Left lung (tissue), 4 donors: ENCODE measurements at regions not wholly inside any gene's neighbourhood (a gene's known extent, or its start where the extent isn't known, plus 50 kb on each side); places are given as distances from the start of the nearest gene placed in this dataset.

Experiments used
- ATAC-seq: fragments of 200-7000 bp; cut with Tn5 transposase; one replicate; pipeline ENCODE4 v1.9.1; 2020; ENCODE audit warnings: moderate library complexity
- DNase-seq, 4 donors: peaks; one replicate each; pipeline ENCODE4 v3.0.0-alpha.2; 2013 to 2020
- H3K27ac ChIP-seq, 2 donors: fragments of 200-600 bp; sonication (generic) in 1 of 2; one replicate each; pipeline versions ENCODE4 v1.5.0 to v1.8.0; 2020 to 2021
- H3K27me3 ChIP-seq, 2 donors: fragments of 200-600 bp; sonication (generic) in 1 of 2; one replicate each; pipeline versions ENCODE4 v1.5.0 to v1.8.0; 2020 to 2021
- H3K36me3 ChIP-seq, 2 donors: fragments of 200-600 bp; sonication (generic) in 1 of 2; one replicate each; pipeline versions ENCODE4 v1.5.0 to v1.8.0; 2020 to 2021
- H3K4me1 ChIP-seq, 2 donors: fragments of 200-600 bp; one replicate each; pipeline ENCODE4 v1.8.0; 2021
- H3K4me3 ChIP-seq, 2 donors: fragments of 200-600 bp; sonication (generic) in 1 of 2; one replicate each; pipeline versions ENCODE4 v1.5.0 to v1.8.0; 2020 to 2021; ENCODE audit warnings: mild to moderate bottlenecking in 1 of 2
- H3K9me3 ChIP-seq, 2 donors: fragments of 200-600 bp; sonication (generic) in 1 of 2; one replicate each; pipeline versions ENCODE4 v1.5.0 to v1.8.0; 2020 to 2021
- CTCF ChIP-seq, 2 donors: fragments of 200-600 bp; sonication (generic) in 1 of 2; IDR thresholded peaks; one replicate each; pipeline versions ENCODE4 v1.5.0 to v1.8.0; 2021; ENCODE audit warnings: antibody characterized with exemption in 2 of 2
- intact Hi-C, 2 donors: fragments of 100-400 bp; cut with DNase I; formaldehyde crosslinking; loops; one replicate each; pipeline versions ENCODE4 v1.11.2 to v1.14.2; 2022
- donor health status: DM: no; HTN: yes; CAD: no.
- donor health status: DM: no; HTN: no; CAD: no.

GRCh38 chr2:16122556-16122955, 182.2 kb downstream of the MYCN start:
- no peak for ATAC-seq
- no peak overlapping the region for H3K4me3 ChIP-seq
- H3K27me3 ChIP-seq: peaks cover 0 to 9% of the 10 kb centered on the region in 2 donors
- H3K9me3 ChIP-seq: peaks cover 0 to 4% of the 10 kb centered on the region in 2 donors
- intact Hi-C loops: no loop called here
- no peak overlapping the region for H3K27ac ChIP-seq
- H3K4me1 ChIP-seq: no peaks in the 10 kb centered on the region
- TF ChIP-seq CTCF (IDR thresholded peaks at IDR 0.05): no peak
- DNase-seq: no peak
- no peaks in the 10 kb centered on the region for H3K36me3 ChIP-seq

- TF ChIP-seq CTCF (IDR thresholded peaks at IDR 0.05): no peak
- Histone ChIP-seq H3K36me3 (no peaks in the 10 kb centered on the region), H3K9me3 (peaks cover 0 to 4% of the 10 kb centered on the region in 2 donors), H3K27ac (no peak overlapping the region), H3K4me3 (no peak overlapping the region), H3K27me3 (peaks cover 0 to 9% of the 10 kb centered on the region in 2 donors), H3K4me1 (no peaks in the 10 kb centered on the region)
- DNase-seq (no peak), ATAC-seq (no peak)
- intact Hi-C loops: no loop called here
Observed at GRCh38 chr2:16121986-16122390, 181.6 kb downstream of the MYCN start.

GRCh38 chr2:16121231-16121985, 181.1 kb downstream of the MYCN start:
- no peak for TF ChIP-seq CTCF (IDR thresholded peaks at IDR 0.05)
- H3K27me3 ChIP-seq: peaks cover 0 to 9% of the 10 kb centered on the region in 2 donors
- DNase-seq (no peak), ATAC-seq (no peak)
- no peak overlapping the region for H3K4me3 ChIP-seq
- peaks cover 0 to 4% of the 10 kb centered on the region in 2 donors for H3K9me3 ChIP-seq
- H3K4me1 ChIP-seq: no peaks in the 10 kb centered on the region
- no peak overlapping the region for H3K27ac ChIP-seq
- no peaks in the 10 kb centered on the region for H3K36me3 ChIP-seq
- intact Hi-C loops: no loop called here

- no peak for DNase-seq
- peaks cover 0 to 6% of the 10 kb centered on the region in 2 donors for H3K27me3 ChIP-seq
- H3K36me3 ChIP-seq: no peaks in the 10 kb centered on the region
- ATAC-seq: no peak
- H3K4me3 ChIP-seq: no peak overlapping the region
- intact Hi-C loops: no loop called here
- H3K27ac ChIP-seq: no peak overlapping the region
- peaks cover 0 to 4% of the 10 kb centered on the region in 2 donors for H3K9me3 ChIP-seq
- no peak for TF ChIP-seq CTCF (IDR thresholded peaks at IDR 0.05)
- H3K4me1 ChIP-seq: no peaks in the 10 kb centered on the region
Observed at GRCh38 chr2:16120591-16121180, 180.3 kb downstream of the MYCN start.

- H3K27ac ChIP-seq: no peak overlapping the region
- DNase-seq (no peak), ATAC-seq (no peak)
- peaks cover 0 to 4% of the 10 kb centered on the region in 2 donors for H3K9me3 ChIP-seq
- no peaks in the 10 kb centered on the region for H3K4me1 ChIP-seq
- intact Hi-C loops: no loop called here
- TF ChIP-seq CTCF (IDR thresholded peaks at IDR 0.05): no peak
- H3K36me3 ChIP-seq: no peaks in the 10 kb centered on the region
- no peaks in the 10 kb centered on the region for H3K27me3 ChIP-seq
- H3K4me3 ChIP-seq: no peak overlapping the region
Observed at GRCh38 chr2:16119741-16120140, 179.4 kb downstream of the MYCN start.
